ENCODE measurements at regions not wholly inside any gene's neighbourhood (a gene's known extent, or its start where the extent isn't known, plus 50 kb on each side); places are given as distances from the start of the nearest gene placed in this dataset.

DNA sequence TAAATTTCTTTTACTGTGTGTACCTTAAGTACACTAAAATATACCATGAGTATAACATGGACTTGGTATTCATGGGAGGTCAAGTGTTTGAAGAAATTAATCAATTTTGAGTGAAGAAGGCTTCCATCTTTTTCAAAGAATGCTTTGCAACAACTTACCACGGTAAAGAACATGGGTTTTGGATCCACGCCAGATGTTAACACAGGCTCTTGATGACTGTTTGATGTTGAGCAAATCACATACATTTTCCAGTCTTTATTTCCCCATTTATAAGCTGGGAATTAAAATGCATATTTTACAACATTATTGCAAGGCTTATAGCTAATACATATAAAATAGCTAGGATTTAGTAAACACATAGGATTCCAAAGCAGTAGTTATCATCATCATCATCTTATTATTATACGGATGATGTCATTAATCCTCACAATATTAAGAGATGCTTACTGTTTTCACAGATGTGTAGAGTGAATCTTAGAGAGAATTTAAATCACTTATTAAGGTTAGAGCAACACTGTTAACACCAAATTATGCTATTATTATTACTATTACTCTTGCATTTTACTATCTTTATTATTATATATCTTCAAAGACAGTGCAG is 362.0 kb downstream of the PRELID2 start:
- H3K4me3 ChIP-seq = no peak overlapping the region
- no peaks in the 10 kb centered on the region for H3K27me3 ChIP-seq
- no peaks in the 10 kb centered on the region for H3K36me3 ChIP-seq
- peaks cover 6% of the 10 kb centered on the region for H3K4me1 ChIP-seq (ENCODE audit: low read depth)
- TF ChIP-seq, protein P1, sequence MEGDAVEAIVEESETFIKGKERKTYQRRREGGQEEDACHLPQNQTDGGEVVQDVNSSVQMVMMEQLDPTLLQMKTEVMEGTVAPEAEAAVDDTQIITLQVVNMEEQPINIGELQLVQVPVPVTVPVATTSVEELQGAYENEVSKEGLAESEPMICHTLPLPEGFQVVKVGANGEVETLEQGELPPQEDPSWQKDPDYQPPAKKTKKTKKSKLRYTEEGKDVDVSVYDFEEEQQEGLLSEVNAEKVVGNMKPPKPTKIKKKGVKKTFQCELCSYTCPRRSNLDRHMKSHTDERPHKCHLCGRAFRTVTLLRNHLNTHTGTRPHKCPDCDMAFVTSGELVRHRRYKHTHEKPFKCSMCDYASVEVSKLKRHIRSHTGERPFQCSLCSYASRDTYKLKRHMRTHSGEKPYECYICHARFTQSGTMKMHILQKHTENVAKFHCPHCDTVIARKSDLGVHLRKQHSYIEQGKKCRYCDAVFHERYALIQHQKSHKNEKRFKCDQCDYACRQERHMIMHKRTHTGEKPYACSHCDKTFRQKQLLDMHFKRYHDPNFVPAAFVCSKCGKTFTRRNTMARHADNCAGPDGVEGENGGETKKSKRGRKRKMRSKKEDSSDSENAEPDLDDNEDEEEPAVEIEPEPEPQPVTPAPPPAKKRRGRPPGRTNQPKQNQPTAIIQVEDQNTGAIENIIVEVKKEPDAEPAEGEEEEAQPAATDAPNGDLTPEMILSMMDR (IDR thresholded peaks at IDR 0.05; ENCODE audit: low read depth, low read length) = no peak
- DNase-seq (ENCODE audit: low read depth in 1 of 2, low spot score in 1 of 2) = peak; percentile 19 to 47
- H3K27ac ChIP-seq = no peak overlapping the region
- no peaks in the 10 kb centered on the region for H3K9me3 ChIP-seq (ENCODE audit: low read depth)

DNA sequence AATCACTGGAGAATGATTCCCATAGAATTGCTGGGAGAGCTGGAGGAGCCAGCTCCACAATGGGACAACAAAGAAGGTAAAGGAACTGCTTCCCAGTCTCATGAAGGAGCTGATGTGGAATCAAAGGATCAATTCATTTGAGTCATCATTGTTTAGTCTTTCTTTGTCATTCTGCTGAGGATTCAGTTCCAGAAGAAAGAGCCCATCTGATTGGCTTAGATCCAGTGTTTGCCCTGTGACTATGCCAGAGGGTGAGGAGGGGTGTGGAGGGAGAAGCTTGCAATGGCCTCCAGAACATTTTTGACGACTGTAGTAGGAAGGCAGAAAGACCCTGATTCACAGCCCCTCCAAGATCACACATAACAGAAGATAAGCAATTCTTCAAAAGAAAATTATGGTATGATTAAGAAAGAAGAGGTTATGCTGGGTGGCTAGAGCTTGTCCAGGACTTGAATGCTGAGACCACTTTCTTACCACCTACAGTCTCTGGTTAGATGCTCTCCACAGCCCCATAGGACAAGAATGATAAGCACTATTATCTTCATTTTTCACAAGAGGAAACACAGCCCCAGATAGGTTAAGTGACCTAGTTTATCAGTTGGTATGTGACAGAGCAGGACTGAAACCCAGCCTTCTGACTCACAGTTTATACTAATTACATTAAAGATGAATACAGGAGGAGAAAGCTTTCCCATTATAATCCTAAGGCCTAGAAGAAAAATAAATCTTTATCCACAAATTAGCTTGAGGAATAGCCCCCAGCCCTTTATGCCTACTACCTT is 363.1 kb downstream of the PRELID2 start:
- Histone ChIP-seq H3K4me1 (ENCODE audit: low read depth) (peaks cover 6% of the 10 kb centered on the region), H3K27me3 (no peaks in the 10 kb centered on the region), H3K4me3 (no peak overlapping the region), H3K9me3 (ENCODE audit: low read depth) (no peaks in the 10 kb centered on the region), H3K27ac (no peak overlapping the region), H3K36me3 (no peaks in the 10 kb centered on the region)
- DNase-seq (ENCODE audit: low read depth in 1 of 2, low spot score in 1 of 2) = peak; percentile 11 to 12
- TF ChIP-seq, protein P1 (IDR thresholded peaks at IDR 0.05; ENCODE audit: low read depth, low read length) = no peak

DNA sequence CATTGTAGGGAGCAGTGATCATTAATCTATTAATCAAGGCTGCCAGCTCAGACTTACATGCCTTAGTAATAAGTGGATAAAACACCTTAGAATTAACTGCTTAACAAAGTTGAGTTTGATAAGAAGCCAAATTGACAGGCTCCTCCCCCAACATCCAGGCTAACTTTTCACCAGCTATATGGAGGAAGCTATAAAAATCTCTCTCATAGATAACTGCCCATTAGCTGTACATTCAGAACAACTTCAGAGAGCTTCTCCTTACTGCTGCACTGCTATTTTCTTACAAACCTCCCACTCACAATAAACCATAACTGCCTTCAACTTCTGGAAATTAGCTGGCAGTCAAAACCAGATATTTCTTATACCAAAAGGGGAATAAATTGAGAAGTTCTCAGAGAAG is 364.1 kb downstream of the PRELID2 start:
- peaks cover 6% of the 10 kb centered on the region for H3K4me1 ChIP-seq (ENCODE audit: low read depth)
- no peak overlapping the region for H3K4me3 ChIP-seq
- no peaks in the 10 kb centered on the region for H3K9me3 ChIP-seq (ENCODE audit: low read depth)
- H3K27me3 ChIP-seq = no peaks in the 10 kb centered on the region
- no peaks in the 10 kb centered on the region for H3K36me3 ChIP-seq
- TF ChIP-seq, protein P1 (IDR thresholded peaks at IDR 0.05; ENCODE audit: low read depth, low read length) = no peak
- H3K27ac ChIP-seq = no peak overlapping the region
- no peak for DNase-seq (ENCODE audit: low read depth in 1 of 2, low spot score in 1 of 2)

DNA sequence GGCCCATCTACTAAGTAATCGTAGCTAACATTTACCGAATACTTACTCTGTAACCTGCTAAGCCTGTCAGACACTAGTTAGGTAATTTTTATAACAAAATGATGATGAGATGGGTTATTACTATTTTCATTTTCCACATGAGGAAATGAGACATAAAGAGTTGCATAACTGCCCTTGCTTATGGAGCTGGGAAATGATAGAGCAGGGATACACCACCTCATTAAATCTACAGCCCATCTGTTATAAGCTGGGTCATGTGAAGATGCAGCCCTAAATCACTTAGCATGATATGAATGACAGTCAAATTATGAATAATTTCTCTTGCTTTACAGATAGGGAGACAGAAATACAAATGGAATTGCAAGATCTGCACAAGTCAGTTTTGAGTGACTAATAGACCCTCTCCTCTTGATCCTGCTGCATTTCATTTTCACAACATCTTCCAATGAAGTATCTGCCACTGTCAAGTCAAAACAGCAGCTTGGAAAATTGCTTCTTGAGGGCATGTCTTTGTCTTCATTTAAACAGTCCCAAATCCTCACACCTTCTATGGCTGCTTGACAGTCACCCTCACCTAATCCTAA is 364.7 kb downstream of the PRELID2 start:
- no peak overlapping the region for H3K27ac ChIP-seq
- no peak overlapping the region for H3K4me3 ChIP-seq
- H3K4me1 ChIP-seq (ENCODE audit: low read depth) = peaks cover 6% of the 10 kb centered on the region
- TF ChIP-seq, protein P1 (IDR thresholded peaks at IDR 0.05; ENCODE audit: low read depth, low read length) = no peak
- no peaks in the 10 kb centered on the region for H3K9me3 ChIP-seq (ENCODE audit: low read depth)
- DNase-seq (ENCODE audit: low read depth in 1 of 2, low spot score in 1 of 2) = no peak
- H3K27me3 ChIP-seq = no peaks in the 10 kb centered on the region
- H3K36me3 ChIP-seq = no peaks in the 10 kb centered on the region

DNA sequence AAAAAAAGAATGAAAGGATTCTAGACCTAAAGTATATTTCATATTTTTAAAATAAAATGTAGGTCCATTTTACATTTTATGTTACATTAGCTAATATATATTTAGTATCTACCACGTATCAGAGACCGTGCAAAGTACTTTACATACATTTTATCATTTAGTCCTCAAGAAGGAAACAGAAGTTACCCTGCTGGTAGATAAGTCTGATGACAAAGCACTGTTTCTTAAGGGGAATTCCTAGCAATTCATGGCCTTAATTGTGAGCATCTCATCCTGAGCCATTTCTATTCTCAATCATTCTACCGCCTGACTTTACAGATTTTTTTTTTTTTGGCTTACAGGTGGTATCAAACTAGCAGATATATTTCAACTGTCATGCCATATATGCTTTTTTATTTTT is 367.7 kb downstream of the PRELID2 start:
- no peaks in the 10 kb centered on the region for H3K36me3 ChIP-seq
- no peak overlapping the region for H3K27ac ChIP-seq
- no peaks in the 10 kb centered on the region for H3K27me3 ChIP-seq
- TF ChIP-seq, protein P1 (IDR thresholded peaks at IDR 0.05; ENCODE audit: low read depth, low read length) = no peak
- peaks cover 6% of the 10 kb centered on the region for H3K4me1 ChIP-seq (ENCODE audit: low read depth)
- no peak for DNase-seq (ENCODE audit: low read depth in 1 of 2, low spot score in 1 of 2)
- H3K4me3 ChIP-seq = no peak overlapping the region
- no peaks in the 10 kb centered on the region for H3K9me3 ChIP-seq (ENCODE audit: low read depth)

All from cardiac muscle cell (in vitro differentiated cells and primary cell).